GM06990 (cell line): ENCODE measurements at regions not wholly inside any gene's neighbourhood (a gene's known extent, or its start where the extent isn't known, plus 50 kb on each side); places are given as distances from the start of the nearest gene placed in this dataset.

Experiments used
- DNase-seq: peaks from one replicate; pipeline ENCODE4 v3.0.0-alpha.2; 2011; ENCODE audit not compliant: insufficient read length; ENCODE audit errors: extremely low read depth
- H3K27me3 ChIP-seq: replicated peaks from 2 replicates; pipeline ENCODE4 v1.6.0; 2011; ENCODE audit warnings: low read length; ENCODE audit not compliant: control insufficient read depth, insufficient read depth
- H3K36me3 ChIP-seq: 2 replicates; pipeline ENCODE4 v1.5.1; 2011; ENCODE audit warnings: low read length; ENCODE audit not compliant: control insufficient read depth, insufficient read depth
- H3K4me3 ChIP-seq: replicated peaks from 2 replicates; pipeline ENCODE4 v1.5.1; 2011; ENCODE audit warnings: low read depth, mild to moderate bottlenecking, control low read depth, low read length
- TF ChIP-seq, protein P1 (sequence below): IDR thresholded peaks from 2 replicates; pipeline ENCODE4 v1.5.1; 2011; ENCODE audit warnings: low read length, control low read depth, mild to moderate bottlenecking, inconsistent platforms; ENCODE audit not compliant: insufficient read depth, poor library complexity, severe bottlenecking

GRCh38 chr12:60021235-60021634 lies 425.4 kb downstream of the SLC16A7 start:
- no peak for DNase-seq
- TF ChIP-seq, protein P1, sequence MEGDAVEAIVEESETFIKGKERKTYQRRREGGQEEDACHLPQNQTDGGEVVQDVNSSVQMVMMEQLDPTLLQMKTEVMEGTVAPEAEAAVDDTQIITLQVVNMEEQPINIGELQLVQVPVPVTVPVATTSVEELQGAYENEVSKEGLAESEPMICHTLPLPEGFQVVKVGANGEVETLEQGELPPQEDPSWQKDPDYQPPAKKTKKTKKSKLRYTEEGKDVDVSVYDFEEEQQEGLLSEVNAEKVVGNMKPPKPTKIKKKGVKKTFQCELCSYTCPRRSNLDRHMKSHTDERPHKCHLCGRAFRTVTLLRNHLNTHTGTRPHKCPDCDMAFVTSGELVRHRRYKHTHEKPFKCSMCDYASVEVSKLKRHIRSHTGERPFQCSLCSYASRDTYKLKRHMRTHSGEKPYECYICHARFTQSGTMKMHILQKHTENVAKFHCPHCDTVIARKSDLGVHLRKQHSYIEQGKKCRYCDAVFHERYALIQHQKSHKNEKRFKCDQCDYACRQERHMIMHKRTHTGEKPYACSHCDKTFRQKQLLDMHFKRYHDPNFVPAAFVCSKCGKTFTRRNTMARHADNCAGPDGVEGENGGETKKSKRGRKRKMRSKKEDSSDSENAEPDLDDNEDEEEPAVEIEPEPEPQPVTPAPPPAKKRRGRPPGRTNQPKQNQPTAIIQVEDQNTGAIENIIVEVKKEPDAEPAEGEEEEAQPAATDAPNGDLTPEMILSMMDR, result no peak
- no peaks in the 10 kb centered on the region for H3K27me3 ChIP-seq
- H3K4me3 ChIP-seq, result no peak overlapping the region
- no peaks in the 10 kb centered on the region for H3K36me3 ChIP-seq

DNA sequence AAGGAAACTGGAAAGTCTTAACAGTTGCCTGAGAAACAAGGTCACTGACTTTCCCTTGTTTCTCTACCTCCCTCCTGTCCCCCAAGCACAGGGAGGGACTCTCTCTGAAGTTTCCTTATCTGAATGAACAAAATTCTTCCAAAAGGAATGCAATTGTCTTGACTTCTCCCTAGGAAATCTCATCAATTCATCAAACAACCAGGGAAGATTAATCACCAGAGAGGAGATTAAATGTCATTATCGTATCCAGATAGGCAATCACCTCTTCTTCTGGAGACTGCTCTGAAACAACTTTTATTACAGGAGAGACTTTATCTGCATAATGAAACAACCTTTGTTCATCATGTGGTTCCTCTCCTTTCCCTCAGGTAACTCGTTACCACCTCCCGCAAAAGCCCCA lies 431.4 kb downstream of the SLC16A7 start:
- DNase-seq, result no peak
- no peak overlapping the region for H3K4me3 ChIP-seq
- H3K36me3 ChIP-seq, result no peaks in the 10 kb centered on the region
- TF ChIP-seq, protein P1, result no peak
- H3K27me3 ChIP-seq, result no peaks in the 10 kb centered on the region

DNA sequence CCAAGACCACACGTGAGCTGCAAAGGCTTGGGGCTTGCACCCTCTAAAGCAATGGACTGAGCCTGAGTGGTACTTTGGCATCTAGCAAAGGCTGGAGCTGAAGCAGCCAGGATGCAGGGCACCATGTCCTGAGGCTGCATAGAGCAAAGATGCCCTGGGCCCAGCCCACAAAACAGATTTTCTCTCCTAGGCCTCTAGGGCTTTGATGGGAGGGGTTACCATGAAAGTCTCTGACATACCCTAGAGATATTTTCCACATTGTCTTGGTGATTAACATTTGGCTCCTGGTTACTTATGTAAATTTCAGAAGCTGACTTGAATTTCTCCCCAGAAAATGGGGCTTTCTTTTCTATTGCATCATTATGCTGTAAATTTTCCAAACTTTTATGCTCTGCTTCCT lies 438.3 kb downstream of the SLC16A7 start:
- TF ChIP-seq, protein P1, result no peak
- no peak for DNase-seq
- H3K36me3 ChIP-seq, result no peaks in the 10 kb centered on the region
- no peak overlapping the region for H3K4me3 ChIP-seq
- no peaks in the 10 kb centered on the region for H3K27me3 ChIP-seq

GRCh38 chr12:60035835-60036234 lies 440.0 kb downstream of the SLC16A7 start:
- H3K4me3 ChIP-seq, result no peak overlapping the region
- TF ChIP-seq, protein P1, result no peak
- no peaks in the 10 kb centered on the region for H3K36me3 ChIP-seq
- DNase-seq, result no peak
- H3K27me3 ChIP-seq, result no peaks in the 10 kb centered on the region

DNA sequence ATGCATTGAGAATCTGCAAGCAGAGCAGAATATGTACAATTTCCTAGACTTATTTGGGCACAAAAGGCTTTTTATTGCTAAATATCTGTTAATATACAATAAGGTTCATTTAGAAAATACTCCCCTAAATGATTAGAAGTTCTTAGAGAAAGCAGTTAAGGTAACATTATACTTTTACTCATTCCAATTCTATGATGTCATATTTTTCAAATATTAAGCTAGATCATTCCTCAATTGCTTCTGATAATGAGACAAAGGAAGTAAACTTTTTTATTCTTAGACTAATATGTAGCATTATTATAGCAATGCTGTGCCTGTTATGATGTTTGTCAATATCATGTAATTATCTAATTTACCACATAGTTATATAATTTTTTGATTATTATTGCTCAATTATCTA lies 447.0 kb downstream of the SLC16A7 start:
- TF ChIP-seq, protein P1, result no peak
- no peak for DNase-seq
- no peak overlapping the region for H3K4me3 ChIP-seq
- no peaks in the 10 kb centered on the region for H3K27me3 ChIP-seq
- H3K36me3 ChIP-seq, result no peaks in the 10 kb centered on the region

GRCh38 chr12:60043236-60043635 lies 447.4 kb downstream of the SLC16A7 start:
- H3K27me3 ChIP-seq, result no peaks in the 10 kb centered on the region
- TF ChIP-seq, protein P1, result no peak
- DNase-seq, result no peak

More at GRCh38 chr12:60043236-60043635, 447.4 kb downstream of the SLC16A7 start:
- Histone ChIP-seq H3K4me3 (no peak overlapping the region), H3K36me3 (no peaks in the 10 kb centered on the region)
